ENCODE measurements at regions not wholly inside any gene's neighbourhood (a gene's known extent, or its start where the extent isn't known, plus 50 kb on each side); places are given as distances from the start of the nearest gene placed in this dataset.

GRCh38 chr11:69377029-69377952 lies 83.3 kb downstream of the MYEOV start:
- ATAC-seq (no peak), DNase-seq (no peak)
- peaks cover 3% of the 10 kb centered on the region for H3K36me3 Mint-ChIP-seq (ENCODE audit: low read depth)
- H3K4me3 Mint-ChIP-seq = no peak overlapping the region
- H3K27me3 Mint-ChIP-seq = no peaks in the 10 kb centered on the region
- H3K27ac Mint-ChIP-seq = no peak overlapping the region
- peaks cover 2% of the 10 kb centered on the region for H3K4me1 Mint-ChIP-seq
- H3K9me3 ChIP-seq (ENCODE audit: control insufficient read depth, low read length, poor library complexity, severe bottlenecking) = no peaks in the 10 kb centered on the region

DNA sequence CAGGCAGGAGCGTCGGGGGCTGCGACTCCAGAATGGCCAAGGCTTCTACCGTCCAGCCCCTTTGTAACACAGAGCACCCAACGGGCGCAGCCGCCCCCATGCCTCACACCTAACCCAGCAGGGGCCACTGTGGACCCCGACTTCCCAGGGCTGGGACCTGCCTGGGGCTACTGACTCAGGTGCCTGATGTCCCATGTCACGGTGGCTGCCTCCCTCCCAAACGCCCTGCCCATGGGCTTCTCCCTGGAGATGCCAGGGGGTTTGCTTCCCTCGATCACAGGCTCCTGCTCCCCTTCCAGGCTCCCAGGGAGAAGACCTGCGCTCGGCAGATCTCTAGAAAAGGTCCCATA lies 84.0 kb downstream of the MYEOV start:
- DNase-seq (no peak), ATAC-seq (no peak)
- H3K4me1 Mint-ChIP-seq = peaks cover 2% of the 10 kb centered on the region
- H3K9me3 ChIP-seq (ENCODE audit: control insufficient read depth, low read length, poor library complexity, severe bottlenecking) = no peaks in the 10 kb centered on the region
- no peaks in the 10 kb centered on the region for H3K27me3 Mint-ChIP-seq
- no peak overlapping the region for H3K4me3 Mint-ChIP-seq
- H3K27ac Mint-ChIP-seq = no peak overlapping the region
- no peaks in the 10 kb centered on the region for H3K36me3 Mint-ChIP-seq (ENCODE audit: low read depth)

GRCh38 chr11:69378303-69379141 lies 84.6 kb downstream of the MYEOV start:
- Mint-ChIP-seq H3K27ac (no peak overlapping the region), H3K4me1 (peaks cover 2% of the 10 kb centered on the region), H3K27me3 (no peaks in the 10 kb centered on the region), H3K4me3 (no peak overlapping the region), H3K36me3 (ENCODE audit: low read depth) (no peaks in the 10 kb centered on the region)
- ATAC-seq (no peak), DNase-seq (no peak)
- H3K9me3 ChIP-seq (ENCODE audit: control insufficient read depth, low read length, poor library complexity, severe bottlenecking) = no peaks in the 10 kb centered on the region

- no peaks in the 10 kb centered on the region for H3K36me3 Mint-ChIP-seq (ENCODE audit: low read depth)
- H3K4me3 Mint-ChIP-seq = no peak overlapping the region
- no peaks in the 10 kb centered on the region for H3K27me3 Mint-ChIP-seq
- DNase-seq (no peak), ATAC-seq (no peak)
- H3K9me3 ChIP-seq (ENCODE audit: control insufficient read depth, low read length, poor library complexity, severe bottlenecking) = no peaks in the 10 kb centered on the region
- H3K27ac Mint-ChIP-seq = no peak overlapping the region
- H3K4me1 Mint-ChIP-seq = peaks cover 2% of the 10 kb centered on the region
These were observed 86.5 kb downstream of the MYEOV start for GRCh38 chr11:69380451-69380901.

GRCh38 chr11:69380921-69381581 lies 87.1 kb downstream of the MYEOV start:
- Mint-ChIP-seq H3K27me3 (no peaks in the 10 kb centered on the region), H3K4me3 (peak overlapping the region; percentile 19), H3K4me1 (no peaks in the 10 kb centered on the region), H3K27ac (no peak overlapping the region), H3K36me3 (ENCODE audit: low read depth) (no peaks in the 10 kb centered on the region)
- no peak for ATAC-seq
- no peaks in the 10 kb centered on the region for H3K9me3 ChIP-seq (ENCODE audit: control insufficient read depth, low read length, poor library complexity, severe bottlenecking)
- no peak for DNase-seq

DNA sequence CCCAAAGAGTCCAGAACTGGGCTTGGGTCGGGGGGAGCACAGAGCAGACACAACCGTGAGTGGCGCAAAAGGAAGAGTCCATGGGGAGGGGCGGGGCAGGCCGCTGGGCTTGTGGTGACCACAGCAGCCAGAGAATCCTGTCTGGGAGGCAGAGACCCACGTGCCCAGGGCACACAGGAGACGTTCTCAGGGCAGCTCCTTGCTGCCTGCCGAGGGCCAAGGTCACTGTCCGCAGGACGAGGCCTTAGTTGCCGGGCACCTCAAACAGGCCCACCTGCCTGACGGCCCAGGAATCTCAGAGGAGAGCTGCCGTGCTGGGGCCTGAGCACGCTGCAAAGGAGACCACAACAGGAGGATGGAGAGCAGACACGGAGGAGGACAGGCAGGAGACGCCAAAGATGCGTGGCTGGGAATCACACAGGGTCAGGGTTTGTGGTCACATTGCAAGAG lies 87.8 kb downstream of the MYEOV start:
- Mint-ChIP-seq H3K27me3 (no peaks in the 10 kb centered on the region), H3K27ac (no peak overlapping the region), H3K4me1 (no peaks in the 10 kb centered on the region), H3K4me3 (peak overlapping the region; percentile 28), H3K36me3 (ENCODE audit: low read depth) (no peaks in the 10 kb centered on the region)
- no peak for DNase-seq
- ATAC-seq = no peak
- no peaks in the 10 kb centered on the region for H3K9me3 ChIP-seq (ENCODE audit: control insufficient read depth, low read length, poor library complexity, severe bottlenecking)

- Mint-ChIP-seq H3K36me3 (ENCODE audit: low read depth) (no peaks in the 10 kb centered on the region), H3K4me1 (no peaks in the 10 kb centered on the region), H3K27ac (no peak overlapping the region), H3K4me3 (peak overlapping the region; percentile 28), H3K27me3 (no peaks in the 10 kb centered on the region)
- peak in 1 of 3 donors; percentile 11 for DNase-seq
- ATAC-seq = peak; percentile 73
- no peaks in the 10 kb centered on the region for H3K9me3 ChIP-seq (ENCODE audit: control insufficient read depth, low read length, poor library complexity, severe bottlenecking)
These were observed 88.5 kb downstream of the MYEOV start for GRCh38 chr11:69382131-69383128.

- Mint-ChIP-seq H3K4me1 (no peaks in the 10 kb centered on the region), H3K27me3 (no peaks in the 10 kb centered on the region), H3K4me3 (no peak overlapping the region), H3K36me3 (ENCODE audit: low read depth) (no peaks in the 10 kb centered on the region), H3K27ac (no peak overlapping the region)
- no peaks in the 10 kb centered on the region for H3K9me3 ChIP-seq (ENCODE audit: control insufficient read depth, low read length, poor library complexity, severe bottlenecking)
- peak in 1 of 3 donors; percentile 1 for DNase-seq
- no peak for ATAC-seq
These were observed 89.7 kb downstream of the MYEOV start for GRCh38 chr11:69383372-69384250.

DNA sequence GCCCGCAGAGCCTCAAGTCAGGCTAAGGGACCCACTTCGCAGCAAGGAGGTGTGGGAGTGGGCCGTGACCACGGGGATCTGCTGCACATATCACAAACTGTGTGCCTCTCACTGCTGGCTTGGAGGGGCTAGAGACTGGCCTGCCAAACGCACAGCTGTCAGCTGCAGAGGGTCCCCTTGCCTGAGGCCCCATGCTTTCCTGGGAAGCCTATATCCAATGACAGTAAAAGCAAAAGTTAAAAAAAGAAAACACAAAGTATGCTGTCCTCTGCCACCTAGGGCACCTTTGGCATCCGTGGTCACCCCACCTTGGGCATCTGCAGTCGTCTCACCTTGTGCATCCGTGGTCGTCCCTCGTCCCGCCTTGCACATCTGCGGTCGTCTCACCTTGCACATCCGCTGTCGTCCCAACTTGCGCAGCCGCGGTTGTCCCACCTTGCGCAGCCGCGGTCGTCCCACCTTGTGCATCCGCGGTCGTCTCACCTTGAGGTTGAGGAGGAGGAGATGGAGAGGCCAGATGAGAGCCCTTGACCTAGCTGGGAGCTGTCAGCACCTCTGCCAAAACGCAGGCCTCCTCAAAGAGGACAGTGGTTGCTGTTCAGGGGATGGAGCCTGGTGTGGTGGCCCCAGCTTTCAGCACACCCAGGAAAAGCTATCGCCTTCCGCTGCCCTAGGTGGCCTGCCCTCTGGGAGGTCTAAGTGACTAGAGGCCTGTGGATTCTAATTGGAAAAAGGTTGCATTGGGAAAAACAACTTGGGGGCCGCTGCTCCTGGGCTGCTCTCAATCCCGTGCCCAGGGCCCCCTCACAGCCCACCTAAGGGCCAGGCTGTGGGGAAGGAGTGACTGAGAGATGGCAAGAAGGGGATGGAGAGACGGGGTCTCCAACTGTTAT lies 90.5 kb downstream of the MYEOV start:
- Mint-ChIP-seq H3K4me1 (no peaks in the 10 kb centered on the region), H3K4me3 (no peak overlapping the region), H3K36me3 (ENCODE audit: low read depth) (no peaks in the 10 kb centered on the region), H3K27me3 (no peaks in the 10 kb centered on the region), H3K27ac (no peak overlapping the region)
- no peaks in the 10 kb centered on the region for H3K9me3 ChIP-seq (ENCODE audit: control insufficient read depth, low read length, poor library complexity, severe bottlenecking)
- peak in 1 of 3 donors; percentile 3 for DNase-seq
- ATAC-seq = no peak

DNA sequence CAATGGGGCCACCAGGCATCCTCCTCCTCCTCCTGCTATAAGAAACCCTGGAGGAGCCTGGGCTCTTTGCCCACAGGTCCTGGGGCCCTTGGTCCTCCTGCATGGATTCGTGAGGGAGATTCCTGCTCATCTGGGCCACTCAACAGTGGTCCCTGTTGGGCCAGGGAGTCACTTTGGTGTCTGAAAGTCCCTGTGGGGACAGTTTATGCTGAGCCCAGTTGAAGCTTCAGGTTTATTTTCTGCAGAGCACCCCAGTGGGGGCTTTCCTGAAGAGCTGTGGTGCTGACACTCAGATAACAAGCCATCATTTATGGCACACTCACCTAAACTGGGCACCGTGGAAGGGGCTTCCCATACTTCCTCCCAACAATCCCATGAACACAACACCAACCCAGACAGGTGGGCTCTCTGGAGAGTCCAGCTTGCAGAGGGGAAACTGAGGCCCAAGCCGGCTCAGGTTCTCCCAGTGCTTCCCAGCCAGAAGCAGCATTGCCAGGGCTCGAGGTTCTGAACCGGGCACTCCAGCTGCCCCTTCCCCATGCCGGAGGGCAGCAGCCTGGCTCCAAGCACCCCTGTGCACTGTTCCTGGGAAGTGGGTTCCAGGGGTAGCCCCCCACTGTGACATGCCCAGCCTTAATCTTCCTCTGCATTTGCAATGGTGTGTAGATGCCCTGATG lies 91.3 kb downstream of the MYEOV start:
- H3K4me1 Mint-ChIP-seq = no peaks in the 10 kb centered on the region
- H3K9me3 ChIP-seq (ENCODE audit: control insufficient read depth, low read length, poor library complexity, severe bottlenecking) = no peaks in the 10 kb centered on the region
- no peak overlapping the region for H3K4me3 Mint-ChIP-seq
- H3K36me3 Mint-ChIP-seq (ENCODE audit: low read depth) = no peaks in the 10 kb centered on the region
- H3K27ac Mint-ChIP-seq = no peak overlapping the region
- H3K27me3 Mint-ChIP-seq = no peaks in the 10 kb centered on the region
- peak in 1 of 3 donors; percentile 3 for DNase-seq
- ATAC-seq = no peak

Measured in T-helper 17 cell (primary cell).